ENCODE measurements at regions not wholly inside any gene's neighbourhood (a gene's known extent, or its start where the extent isn't known, plus 50 kb on each side); places are given as distances from the start of the nearest gene placed in this dataset.
"Not testable (repeated sequence)": the region's sequence is repeated elsewhere in the genome, so short reads cannot be mapped to it uniquely, and the experiment has no call there.

DNA sequence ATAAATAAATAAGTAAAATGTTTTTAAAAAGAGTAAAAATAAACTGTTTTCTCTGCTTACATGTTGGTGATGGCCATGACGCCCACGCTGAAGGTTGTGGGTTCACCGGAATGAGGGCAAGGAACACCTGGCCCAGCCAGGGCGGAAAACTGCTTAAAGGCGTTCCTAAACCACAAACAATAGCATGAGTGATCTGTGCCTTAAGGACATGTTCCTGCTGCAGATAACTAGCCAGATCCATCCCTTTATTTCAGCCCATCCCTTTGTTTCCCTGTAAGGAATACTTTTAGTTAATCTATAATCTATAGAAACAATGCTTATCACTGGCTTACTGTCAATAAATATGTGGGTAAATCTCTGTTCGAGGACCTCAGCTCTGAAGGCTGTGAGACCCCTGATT, 63.3 kb upstream of the CEP78 start:
- not testable (repeated sequence) for H3K4me3 Mint-ChIP-seq (ENCODE audit: unreplicated experiment); H3K36me3 Mint-ChIP-seq (ENCODE audit: low read depth, unreplicated experiment); H3K9me3 Mint-ChIP-seq (ENCODE audit: unreplicated experiment); H3K4me1 Mint-ChIP-seq (ENCODE audit: unreplicated experiment); H3K27me3 Mint-ChIP-seq (ENCODE audit: unreplicated experiment); H3K27ac Mint-ChIP-seq (ENCODE audit: unreplicated experiment); DNase-seq (ENCODE audit: low spot score)

DNA sequence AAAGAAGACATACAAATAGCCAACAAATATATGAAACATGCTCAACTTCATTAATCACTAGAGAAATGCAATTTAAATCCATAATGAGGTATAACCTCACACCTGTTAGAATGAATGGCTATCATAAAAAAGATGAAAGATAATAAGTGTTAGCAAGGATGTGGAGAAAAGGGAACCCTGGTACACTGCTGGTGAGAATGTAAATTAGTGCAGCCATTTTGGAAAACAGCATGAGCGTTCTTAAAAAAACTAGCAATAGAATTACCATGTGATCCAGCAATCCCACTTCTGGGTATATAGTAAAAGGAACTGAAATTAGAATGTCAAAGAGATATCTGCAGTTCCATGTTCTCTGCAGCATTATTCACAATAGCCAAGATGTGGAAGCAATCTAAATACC, 64.2 kb upstream of the CEP78 start:
- no peak overlapping the region for H3K27ac Mint-ChIP-seq (ENCODE audit: unreplicated experiment)
- TF ChIP-seq, protein P1, sequence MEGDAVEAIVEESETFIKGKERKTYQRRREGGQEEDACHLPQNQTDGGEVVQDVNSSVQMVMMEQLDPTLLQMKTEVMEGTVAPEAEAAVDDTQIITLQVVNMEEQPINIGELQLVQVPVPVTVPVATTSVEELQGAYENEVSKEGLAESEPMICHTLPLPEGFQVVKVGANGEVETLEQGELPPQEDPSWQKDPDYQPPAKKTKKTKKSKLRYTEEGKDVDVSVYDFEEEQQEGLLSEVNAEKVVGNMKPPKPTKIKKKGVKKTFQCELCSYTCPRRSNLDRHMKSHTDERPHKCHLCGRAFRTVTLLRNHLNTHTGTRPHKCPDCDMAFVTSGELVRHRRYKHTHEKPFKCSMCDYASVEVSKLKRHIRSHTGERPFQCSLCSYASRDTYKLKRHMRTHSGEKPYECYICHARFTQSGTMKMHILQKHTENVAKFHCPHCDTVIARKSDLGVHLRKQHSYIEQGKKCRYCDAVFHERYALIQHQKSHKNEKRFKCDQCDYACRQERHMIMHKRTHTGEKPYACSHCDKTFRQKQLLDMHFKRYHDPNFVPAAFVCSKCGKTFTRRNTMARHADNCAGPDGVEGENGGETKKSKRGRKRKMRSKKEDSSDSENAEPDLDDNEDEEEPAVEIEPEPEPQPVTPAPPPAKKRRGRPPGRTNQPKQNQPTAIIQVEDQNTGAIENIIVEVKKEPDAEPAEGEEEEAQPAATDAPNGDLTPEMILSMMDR (IDR thresholded peaks at IDR 0.05; ENCODE audit: unreplicated experiment): no peak
- H3K4me1 Mint-ChIP-seq (ENCODE audit: unreplicated experiment): no peaks in the 10 kb centered on the region
- no peaks in the 10 kb centered on the region for H3K27me3 Mint-ChIP-seq (ENCODE audit: unreplicated experiment)
- no peak overlapping the region for H3K4me3 Mint-ChIP-seq (ENCODE audit: unreplicated experiment)
- H3K36me3 Mint-ChIP-seq (ENCODE audit: low read depth, unreplicated experiment): peaks cover 4% of the 10 kb centered on the region
- no peaks in the 10 kb centered on the region for H3K9me3 Mint-ChIP-seq (ENCODE audit: unreplicated experiment)
- DNase-seq (ENCODE audit: low spot score): no peak

DNA sequence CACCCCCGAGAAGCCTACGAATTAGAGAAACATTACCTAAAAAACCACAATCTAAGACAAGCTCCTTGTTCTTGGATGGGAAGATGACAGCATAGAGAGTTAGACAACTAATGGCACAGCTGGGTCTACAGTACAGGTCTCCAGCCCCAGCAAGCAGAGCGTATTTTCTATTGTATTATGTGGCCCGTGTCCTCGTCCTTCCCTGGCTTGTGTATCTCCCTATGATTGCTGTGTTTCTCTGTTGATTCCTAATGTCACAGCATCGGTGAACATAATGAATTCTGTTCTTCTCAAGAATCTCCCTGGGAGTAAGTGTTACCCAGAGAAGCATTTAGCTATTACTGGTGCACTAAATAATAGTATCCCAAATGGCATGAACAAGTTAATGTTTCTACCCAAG, 66.8 kb upstream of the CEP78 start:
- Mint-ChIP-seq H3K4me3 (ENCODE audit: unreplicated experiment) (no peak overlapping the region), H3K9me3 (ENCODE audit: unreplicated experiment) (no peaks in the 10 kb centered on the region), H3K36me3 (ENCODE audit: low read depth, unreplicated experiment) (peaks cover 4% of the 10 kb centered on the region), H3K27me3 (ENCODE audit: unreplicated experiment) (no peaks in the 10 kb centered on the region), H3K4me1 (ENCODE audit: unreplicated experiment) (no peaks in the 10 kb centered on the region), H3K27ac (ENCODE audit: unreplicated experiment) (no peak overlapping the region)
- DNase-seq (ENCODE audit: low spot score): no peak
- TF ChIP-seq, protein P1 (IDR thresholded peaks at IDR 0.05; ENCODE audit: unreplicated experiment): no peak

DNA sequence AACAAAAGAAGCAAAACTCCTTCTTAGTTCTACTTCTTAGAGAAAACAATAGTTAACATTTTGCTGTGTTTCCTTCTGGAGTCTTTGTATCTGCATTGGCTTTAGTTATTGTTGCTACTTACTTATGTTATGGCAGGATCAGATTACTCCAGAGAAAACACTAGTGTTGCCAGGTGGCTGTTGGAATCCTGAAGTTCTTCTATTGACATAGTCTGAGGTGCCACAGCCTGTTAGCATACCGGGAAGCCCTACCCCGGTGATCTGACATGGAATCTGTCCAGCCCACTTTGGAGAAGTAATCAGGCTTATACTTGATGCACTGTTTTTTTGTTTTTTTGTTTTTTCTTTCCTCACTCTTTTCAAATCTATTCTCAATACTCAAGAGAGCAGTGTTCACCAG, 68.5 kb upstream of the CEP78 start:
- Mint-ChIP-seq H3K4me3 (ENCODE audit: unreplicated experiment) (no peak overlapping the region), H3K9me3 (ENCODE audit: unreplicated experiment) (no peaks in the 10 kb centered on the region), H3K4me1 (ENCODE audit: unreplicated experiment) (no peaks in the 10 kb centered on the region), H3K36me3 (ENCODE audit: low read depth, unreplicated experiment) (peaks cover 4% of the 10 kb centered on the region), H3K27ac (ENCODE audit: unreplicated experiment) (no peak overlapping the region), H3K27me3 (ENCODE audit: unreplicated experiment) (no peaks in the 10 kb centered on the region)
- DNase-seq (ENCODE audit: low spot score): no peak
- TF ChIP-seq, protein P1 (IDR thresholded peaks at IDR 0.05; ENCODE audit: unreplicated experiment): no peak

DNA sequence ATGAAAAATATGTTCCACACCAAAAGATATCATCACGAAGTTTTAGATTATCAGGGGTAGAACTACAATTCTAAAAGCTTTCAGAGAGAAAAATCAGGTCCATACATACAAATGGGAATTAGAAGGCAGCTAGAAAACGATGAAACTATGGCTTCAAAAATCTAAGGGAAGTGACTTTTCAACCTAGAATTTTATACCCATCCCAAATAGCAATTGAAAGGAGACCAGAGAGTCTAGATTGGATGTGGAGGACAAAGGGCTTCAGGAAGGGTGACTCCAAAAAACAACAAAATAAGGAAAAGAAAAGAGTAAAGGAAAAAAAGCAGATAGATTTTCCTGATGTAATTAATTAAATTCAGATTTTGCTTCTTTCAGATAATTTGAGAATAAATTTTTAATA, 72.0 kb upstream of the CEP78 start:
- Mint-ChIP-seq H3K4me3 (ENCODE audit: unreplicated experiment) (no peak overlapping the region), H3K27me3 (ENCODE audit: unreplicated experiment) (no peaks in the 10 kb centered on the region), H3K27ac (ENCODE audit: unreplicated experiment) (no peak overlapping the region), H3K4me1 (ENCODE audit: unreplicated experiment) (no peaks in the 10 kb centered on the region), H3K9me3 (ENCODE audit: unreplicated experiment) (no peaks in the 10 kb centered on the region), H3K36me3 (ENCODE audit: low read depth, unreplicated experiment) (no peaks in the 10 kb centered on the region)
- DNase-seq (ENCODE audit: low spot score): no peak
- TF ChIP-seq, protein P1 (IDR thresholded peaks at IDR 0.05; ENCODE audit: unreplicated experiment): no peak

DNA sequence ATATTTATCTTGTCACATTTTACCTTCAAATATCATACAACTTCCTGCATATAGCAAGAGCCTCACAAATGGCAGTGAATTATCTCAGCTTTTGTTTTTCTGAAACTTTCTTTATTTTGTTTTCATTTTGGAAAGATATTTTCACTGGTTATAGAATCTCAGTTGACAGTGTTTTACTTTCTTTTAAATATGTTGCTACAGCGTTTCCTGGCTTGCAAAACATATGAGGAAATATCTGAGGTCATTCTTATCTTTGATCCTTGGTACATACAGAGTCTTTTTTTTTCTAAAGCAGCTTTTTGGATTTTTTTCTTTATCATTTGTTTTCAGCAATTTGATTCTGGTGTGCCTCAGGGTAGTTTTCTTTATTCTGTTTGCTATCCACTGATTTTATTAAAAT, 77.6 kb upstream of the CEP78 start:
- H3K4me3 Mint-ChIP-seq (ENCODE audit: unreplicated experiment): no peak overlapping the region
- no peaks in the 10 kb centered on the region for H3K36me3 Mint-ChIP-seq (ENCODE audit: low read depth, unreplicated experiment)
- no peaks in the 10 kb centered on the region for H3K4me1 Mint-ChIP-seq (ENCODE audit: unreplicated experiment)
- TF ChIP-seq, protein P1 (IDR thresholded peaks at IDR 0.05; ENCODE audit: unreplicated experiment): no peak
- H3K9me3 Mint-ChIP-seq (ENCODE audit: unreplicated experiment): no peaks in the 10 kb centered on the region
- DNase-seq (ENCODE audit: low spot score): no peak
- H3K27me3 Mint-ChIP-seq (ENCODE audit: unreplicated experiment): no peaks in the 10 kb centered on the region
- H3K27ac Mint-ChIP-seq (ENCODE audit: unreplicated experiment): no peak overlapping the region

Data from endothelial cell (in vitro differentiated cells).